Thyroid gland (tissue), 4 donors: ENCODE measurements at regions not wholly inside any gene's neighbourhood (a gene's known extent, or its start where the extent isn't known, plus 50 kb on each side); places are given as distances from the start of the nearest gene placed in this dataset.
A peak's percentile ranks its signal among the peaks of the same experiment; 100 is the strongest.

ENCODE experiments used
- DNase-seq, 2 donors: peaks; one replicate each; pipeline ENCODE4 v3.0.0-alpha.2; 2019
- H3K27ac ChIP-seq, 3 donors: fragments of 200-600 bp; sonication (generic); 1 replicate in 2 of 3; 2 replicates in 1 of 3; pipeline ENCODE4 v1.5.1; 2016 to 2019; ENCODE audit warnings: mild to moderate bottlenecking in 1 of 3, moderate library complexity in 1 of 3
- H3K27me3 ChIP-seq: fragments of 200-600 bp; sonication (generic); one replicate; pipeline ENCODE4 v1.5.1; 2019
- H3K36me3 ChIP-seq, 2 donors: fragments of 200-600 bp; sonication (generic); one replicate each; pipeline ENCODE4 v1.5.1; 2016 to 2019
- H3K4me1 ChIP-seq, 2 donors: fragments of 200-600 bp; sonication (generic); one replicate each; pipeline ENCODE4 v1.5.1; 2017 to 2019
- H3K4me3 ChIP-seq, 3 donors: fragments of 200-600 bp; sonication (generic); replicated peaks in 1 of 3; 1 replicate in 2 of 3; 2 replicates in 1 of 3; pipeline ENCODE4 v1.5.1; 2016; ENCODE audit warnings: mild to moderate bottlenecking in 1 of 3
- H3K9me3 ChIP-seq: fragments of 200-600 bp; sonication (generic); one replicate; pipeline ENCODE4 v1.5.1; 2017
- CTCF ChIP-seq, 6 experiments: fragments of 200-600 bp in 3 of 6; fragments of 450-650 bp in 3 of 6; sonication (generic) in 3 of 6; IDR thresholded peaks; one replicate each; pipeline ENCODE4 v1.5.1; 2016 to 2019; ENCODE audit warnings: antibody characterized with exemption in 6 of 6, mild to moderate bottlenecking in 2 of 6, inconsistent platforms in 1 of 6, moderate library complexity in 1 of 6
- POLR2A ChIP-seq, 2 donors: fragments of 450-650 bp; IDR thresholded peaks; one replicate each; pipeline ENCODE4 v1.6.1; 2017; ENCODE audit warnings: antibody characterized with exemption in 2 of 2, mild to moderate bottlenecking in 2 of 2, moderate library complexity in 1 of 2
- WGBS, 2 donors: methylation state at CpG; one replicate each; pipeline ENCODE4 v1.1.5; 2017; 5-methylcytosine and 5-hydroxymethylcytosine counted together
- intact Hi-C: fragments of 100-400 bp; cut with DNase I; formaldehyde crosslinking; loops from one replicate; pipeline ENCODE4 v1.15.1; 2023

DNA sequence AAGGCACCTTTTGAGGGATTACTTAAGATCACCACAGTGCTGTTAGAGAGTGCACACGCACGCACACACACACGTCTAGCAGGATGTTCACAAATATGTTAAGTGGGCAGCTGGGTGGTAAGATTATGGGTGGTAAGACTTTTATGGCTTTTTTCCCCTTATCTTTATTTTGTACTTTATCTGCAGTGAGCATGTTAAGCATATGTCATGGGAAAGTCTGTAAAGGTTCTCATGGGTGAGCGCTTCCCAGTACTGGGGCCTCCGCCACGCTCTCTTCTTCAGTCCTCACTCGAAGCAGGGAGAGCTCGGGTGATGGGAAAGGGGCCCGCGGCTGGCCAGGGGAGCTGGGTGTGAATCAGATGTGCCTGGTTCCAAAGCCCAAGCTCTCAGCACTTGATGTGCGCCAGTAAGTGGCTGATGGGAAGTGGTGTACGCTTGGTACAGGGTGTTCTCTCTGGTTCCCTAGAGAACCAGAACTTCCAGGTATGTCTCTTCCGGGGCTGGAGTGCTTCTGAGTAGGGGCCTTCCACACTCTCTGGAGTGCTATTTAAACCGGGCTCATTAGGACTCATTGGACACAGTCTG lies 83.9 kb upstream of the YWHAQ start:
- Histone ChIP-seq H3K36me3 (no peaks in the 10 kb centered on the region), H3K9me3 (no peaks in the 10 kb centered on the region), H3K27ac (no peak overlapping the region), H3K27me3 (no peaks in the 10 kb centered on the region), H3K4me3 (no peak overlapping the region), H3K4me1 (peaks cover 0 to 4% of the 10 kb centered on the region in 2 donors)
- TF ChIP-seq POLR2A (IDR thresholded peaks at IDR 0.05) (no peak), CTCF (IDR thresholded peaks at IDR 0.05) (no peak)
- WGBS, 2 donors: 53 to 65% methylated on average over 13 to 14 of the region's 14 CpGs
- intact Hi-C loops: no loop called here
- peak; percentile 52 to 84 for DNase-seq

DNA sequence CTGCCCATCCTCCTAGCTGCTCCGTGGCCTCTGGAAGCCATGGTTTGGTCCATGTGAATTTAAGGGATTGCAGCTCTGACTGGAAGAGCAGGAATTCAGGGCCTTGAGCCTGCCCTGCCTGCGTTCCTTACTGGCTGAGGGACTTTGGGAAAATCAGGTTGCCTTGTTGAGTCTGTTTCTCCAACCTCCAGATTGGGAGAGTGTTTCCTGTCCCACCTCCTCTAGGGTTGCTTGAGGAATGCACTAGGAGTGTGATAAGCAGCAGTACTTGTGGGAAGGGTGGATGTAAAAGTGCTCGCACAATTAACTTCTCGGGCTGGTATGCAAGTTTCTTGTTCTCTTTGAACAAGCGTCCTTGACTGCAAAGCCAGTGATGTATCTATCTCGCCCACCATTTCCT lies 84.4 kb upstream of the YWHAQ start:
- H3K4me1 ChIP-seq: peaks cover 0 to 4% of the 10 kb centered on the region in 2 donors
- H3K9me3 ChIP-seq: no peaks in the 10 kb centered on the region
- intact Hi-C loops: no loop called here
- H3K27me3 ChIP-seq: no peaks in the 10 kb centered on the region
- H3K4me3 ChIP-seq: no peak overlapping the region
- 67 to 85% methylated on average over 6 of the region's 6 CpGs for WGBS, 2 donors
- DNase-seq: no peak
- no peaks in the 10 kb centered on the region for H3K36me3 ChIP-seq
- TF ChIP-seq CTCF (IDR thresholded peaks at IDR 0.05) (no peak), POLR2A (IDR thresholded peaks at IDR 0.05) (no peak)
- H3K27ac ChIP-seq: no peak overlapping the region

GRCh38 chr2:9717886-9718451 lies 87.2 kb upstream of the YWHAQ start:
- WGBS, 2 donors: 92 to 94% methylated on average over 7 of the region's 7 CpGs
- DNase-seq: no peak
- no peaks in the 10 kb centered on the region for H3K9me3 ChIP-seq
- TF ChIP-seq CTCF (IDR thresholded peaks at IDR 0.05) (no peak), POLR2A (IDR thresholded peaks at IDR 0.05) (no peak)
- H3K4me1 ChIP-seq: peaks cover 0 to 4% of the 10 kb centered on the region in 2 donors
- H3K27me3 ChIP-seq: no peaks in the 10 kb centered on the region
- no peak overlapping the region for H3K4me3 ChIP-seq
- intact Hi-C loops: no loop called here
- H3K36me3 ChIP-seq: no peaks in the 10 kb centered on the region
- no peak overlapping the region for H3K27ac ChIP-seq

DNA sequence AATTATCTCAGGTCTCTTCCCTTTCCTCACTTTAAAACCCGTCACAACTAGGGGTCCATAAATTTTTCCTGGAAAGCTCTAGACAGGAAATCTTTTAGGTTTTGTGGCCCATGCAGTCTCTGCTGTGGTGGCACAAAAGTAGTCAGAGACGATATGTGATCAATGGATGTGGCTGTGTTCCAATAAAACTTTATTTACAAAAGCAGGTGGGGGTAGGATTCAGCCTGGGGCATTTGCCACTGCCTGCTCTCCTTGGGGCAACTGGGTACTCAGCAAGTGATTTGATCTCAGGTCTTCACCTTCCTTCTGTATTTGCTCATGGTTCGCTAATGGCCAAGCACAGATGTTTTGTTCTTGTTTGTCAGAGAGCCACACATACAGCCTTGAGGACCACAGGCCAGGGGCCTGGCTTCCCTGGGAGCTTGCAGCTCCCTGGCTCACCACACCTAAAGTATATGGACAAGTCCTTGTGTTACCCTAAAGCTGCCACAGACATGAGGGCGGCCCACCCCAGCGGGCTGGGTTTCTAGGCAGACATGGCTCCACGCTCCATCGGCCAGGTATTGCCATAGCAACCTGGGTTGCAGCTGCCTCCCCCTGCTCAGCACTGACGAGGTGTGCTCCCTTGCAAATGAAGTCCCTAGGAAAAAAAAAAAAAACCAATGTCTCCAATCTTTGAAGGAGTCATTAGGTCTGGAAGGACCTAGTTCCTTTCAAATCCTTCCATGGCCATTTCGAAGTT lies 89.7 kb upstream of the YWHAQ start:
- Histone ChIP-seq H3K27ac (no peak overlapping the region), H3K9me3 (no peaks in the 10 kb centered on the region), H3K36me3 (no peaks in the 10 kb centered on the region), H3K4me3 (no peak overlapping the region), H3K27me3 (no peaks in the 10 kb centered on the region), H3K4me1 (no peaks in the 10 kb centered on the region)
- no peak for TF ChIP-seq POLR2A (IDR thresholded peaks at IDR 0.05)
- TF ChIP-seq CTCF (IDR thresholded peaks at IDR 0.05): no peak
- WGBS, 2 donors: 72 to 73% methylated on average over 9 of the region's 9 CpGs
- intact Hi-C loops: no loop called here
- DNase-seq: peak; percentile 13 to 23

DNA sequence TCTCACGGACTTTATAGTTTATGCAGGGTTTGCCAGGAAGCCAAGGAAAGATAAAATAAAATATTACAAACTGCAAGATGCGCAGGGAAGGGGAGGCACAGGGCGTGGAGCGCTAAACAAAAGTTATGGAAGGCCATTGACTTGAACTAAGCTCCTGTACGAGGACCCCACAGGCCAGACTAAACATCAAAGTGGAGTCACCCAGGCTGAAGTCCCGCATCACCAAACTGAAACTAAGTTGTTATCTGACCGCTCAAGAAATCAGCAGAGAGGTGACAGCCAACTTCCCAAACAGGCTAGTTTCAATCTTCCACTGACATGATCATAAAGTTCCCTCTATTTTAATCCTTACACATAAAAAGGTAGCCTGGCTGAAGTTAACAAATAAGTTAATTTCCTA lies 90.5 kb upstream of the YWHAQ start:
- H3K9me3 ChIP-seq: no peaks in the 10 kb centered on the region
- no peak overlapping the region for H3K27ac ChIP-seq
- H3K27me3 ChIP-seq: no peaks in the 10 kb centered on the region
- no peak overlapping the region for H3K4me3 ChIP-seq
- no peak for DNase-seq
- H3K4me1 ChIP-seq: no peaks in the 10 kb centered on the region
- TF ChIP-seq CTCF (IDR thresholded peaks at IDR 0.05): no peak
- no peak for TF ChIP-seq POLR2A (IDR thresholded peaks at IDR 0.05)
- intact Hi-C loops: no loop called here
- no peaks in the 10 kb centered on the region for H3K36me3 ChIP-seq
- 78 to 82% methylated on average over 7 of the region's 7 CpGs for WGBS, 2 donors
